Mammary epithelial cell (primary cell): ENCODE measurements at regions not wholly inside any gene's neighbourhood (a gene's known extent, or its start where the extent isn't known, plus 50 kb on each side); places are given as distances from the start of the nearest gene placed in this dataset.

Experiments used
- EZH2 ChIP-seq: IDR thresholded peaks from 2 replicates; pipeline ENCODE4 v1.6.1; 2012; ENCODE audit warnings: low read length, inconsistent platforms, borderline replicate concordance
- TF ChIP-seq, protein P1 (sequence below), 2 donors: IDR thresholded peaks in 1 of 2; conservative IDR thresholded peaks in 1 of 2; 2 replicates each; pipeline ENCODE4 v1.5.1; 2011 to 2012; ENCODE audit warnings: inconsistent platforms in 2 of 2, low read length in 2 of 2, mild to moderate bottlenecking in 2 of 2, control low read depth in 1 of 2, low read depth in 1 of 2; ENCODE audit not compliant: insufficient read depth in 1 of 2; ENCODE audit errors: extremely low read depth in 1 of 2

DNA sequence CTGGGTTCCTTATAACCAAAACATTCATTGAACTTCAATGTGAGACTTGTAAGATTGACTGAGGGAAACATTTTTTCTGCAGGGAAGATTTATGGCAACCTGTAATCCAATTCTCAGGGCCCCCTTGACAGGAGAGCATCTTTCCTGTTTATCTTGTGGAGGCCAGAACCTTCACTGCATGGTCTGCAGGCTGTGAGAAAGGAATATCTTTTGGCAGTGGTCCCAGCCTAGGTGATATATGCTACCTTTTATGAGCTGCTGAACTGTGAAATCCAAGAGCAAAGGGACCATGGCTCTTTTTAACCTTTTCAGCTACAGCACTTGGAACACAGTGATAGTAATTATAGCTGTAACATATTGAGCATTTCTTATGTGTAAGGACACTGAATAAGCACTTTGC, 590.2 kb upstream of the B3GAT1 start:
- TF ChIP-seq, protein P1, sequence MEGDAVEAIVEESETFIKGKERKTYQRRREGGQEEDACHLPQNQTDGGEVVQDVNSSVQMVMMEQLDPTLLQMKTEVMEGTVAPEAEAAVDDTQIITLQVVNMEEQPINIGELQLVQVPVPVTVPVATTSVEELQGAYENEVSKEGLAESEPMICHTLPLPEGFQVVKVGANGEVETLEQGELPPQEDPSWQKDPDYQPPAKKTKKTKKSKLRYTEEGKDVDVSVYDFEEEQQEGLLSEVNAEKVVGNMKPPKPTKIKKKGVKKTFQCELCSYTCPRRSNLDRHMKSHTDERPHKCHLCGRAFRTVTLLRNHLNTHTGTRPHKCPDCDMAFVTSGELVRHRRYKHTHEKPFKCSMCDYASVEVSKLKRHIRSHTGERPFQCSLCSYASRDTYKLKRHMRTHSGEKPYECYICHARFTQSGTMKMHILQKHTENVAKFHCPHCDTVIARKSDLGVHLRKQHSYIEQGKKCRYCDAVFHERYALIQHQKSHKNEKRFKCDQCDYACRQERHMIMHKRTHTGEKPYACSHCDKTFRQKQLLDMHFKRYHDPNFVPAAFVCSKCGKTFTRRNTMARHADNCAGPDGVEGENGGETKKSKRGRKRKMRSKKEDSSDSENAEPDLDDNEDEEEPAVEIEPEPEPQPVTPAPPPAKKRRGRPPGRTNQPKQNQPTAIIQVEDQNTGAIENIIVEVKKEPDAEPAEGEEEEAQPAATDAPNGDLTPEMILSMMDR (conservative IDR thresholded peaks at IDR 0.05 in 1 of 2, IDR thresholded peaks at IDR 0.05 in 1 of 2; ENCODE audit: extremely low read depth in 1 of 2, insufficient read depth in 1 of 2, low read depth in 1 of 2, low read length in 2 of 2): no peak
- no peak for TF ChIP-seq EZH2
